ENCODE measurements at regions not wholly inside any gene's neighbourhood (a gene's known extent, or its start where the extent isn't known, plus 50 kb on each side); places are given as distances from the start of the nearest gene placed in this dataset.

- in situ Hi-C loops (cut with MboI; ENCODE audit: low pct_unique_long_range_greater_than_20kb, low sequenced_read_pairs, unreplicated experiment), result no loop called here
- TF ChIP-seq CTCF (IDR thresholded peaks at IDR 0.05; ENCODE audit: extremely low read depth, insufficient read depth, missing control alignments), result no peak
- DNase-seq (ENCODE audit: low spot score), result no peak
Observed at GRCh38 chr7:86972072-86972471, 87.4 kb downstream of the ELAPOR2 start.

- no peak for DNase-seq (ENCODE audit: low spot score)
- in situ Hi-C loops (cut with MboI; ENCODE audit: low pct_unique_long_range_greater_than_20kb, low sequenced_read_pairs, unreplicated experiment), result no loop called here
- TF ChIP-seq CTCF (IDR thresholded peaks at IDR 0.05; ENCODE audit: extremely low read depth, insufficient read depth, missing control alignments), result no peak
Observed at GRCh38 chr7:86970986-86971385, 88.5 kb downstream of the ELAPOR2 start.

- no peak for TF ChIP-seq CTCF (IDR thresholded peaks at IDR 0.05; ENCODE audit: extremely low read depth, insufficient read depth, missing control alignments)
- DNase-seq (ENCODE audit: low spot score), result no peak
- in situ Hi-C loops (cut with MboI; ENCODE audit: low pct_unique_long_range_greater_than_20kb, low sequenced_read_pairs, unreplicated experiment), result no loop called here
Observed at GRCh38 chr7:86970547-86970946, 88.9 kb downstream of the ELAPOR2 start.

- in situ Hi-C loops (cut with MboI; ENCODE audit: low pct_unique_long_range_greater_than_20kb, low sequenced_read_pairs, unreplicated experiment), result no loop called here
- no peak for DNase-seq (ENCODE audit: low spot score)
- no peak for TF ChIP-seq CTCF (IDR thresholded peaks at IDR 0.05; ENCODE audit: extremely low read depth, insufficient read depth, missing control alignments)
Observed at GRCh38 chr7:86969865-86970264, 89.6 kb downstream of the ELAPOR2 start.

GRCh38 chr7:86968618-86969017, 90.8 kb downstream of the ELAPOR2 start:
- no peak for TF ChIP-seq CTCF (IDR thresholded peaks at IDR 0.05; ENCODE audit: extremely low read depth, insufficient read depth, missing control alignments)

GRCh38 chr7:86966916-86967315, 92.5 kb downstream of the ELAPOR2 start:
- DNase-seq (ENCODE audit: low spot score), result no peak
- no peak for TF ChIP-seq CTCF (IDR thresholded peaks at IDR 0.05; ENCODE audit: extremely low read depth, insufficient read depth, missing control alignments)
- in situ Hi-C loops (cut with MboI; ENCODE audit: low pct_unique_long_range_greater_than_20kb, low sequenced_read_pairs, unreplicated experiment), result no loop called here

More at GRCh38 chr7:86968618-86969017, 90.8 kb downstream of the ELAPOR2 start:
- DNase-seq (ENCODE audit: low spot score), result no peak
- in situ Hi-C loops (cut with MboI; ENCODE audit: low pct_unique_long_range_greater_than_20kb, low sequenced_read_pairs, unreplicated experiment), result no loop called here

- in situ Hi-C loops (cut with MboI; ENCODE audit: low pct_unique_long_range_greater_than_20kb, low sequenced_read_pairs, unreplicated experiment), result no loop called here
- no peak for TF ChIP-seq CTCF (IDR thresholded peaks at IDR 0.05; ENCODE audit: extremely low read depth, insufficient read depth, missing control alignments)
- DNase-seq (ENCODE audit: low spot score), result no peak
Observed at GRCh38 chr7:86965727-86966120, 93.7 kb downstream of the ELAPOR2 start.

Data from GM13977 (cell line).